MM.1S (cell line): ENCODE measurements at regions not wholly inside any gene's neighbourhood (a gene's known extent, or its start where the extent isn't known, plus 50 kb on each side); places are given as distances from the start of the nearest gene placed in this dataset.

Experiments used
- EZH2 ChIP-seq: fragments of 300-600 bp; sonication (generic); optimal IDR thresholded peaks from 2 replicates; pipeline ENCODE3; 2017; ENCODE audit warnings: low read depth, mild to moderate bottlenecking, antibody characterized with exemption, low read length, mixed read lengths
- TF ChIP-seq, protein P1 (sequence below): fragments of 300-600 bp; sonication (generic); IDR thresholded peaks from 2 replicates; pipeline ENCODE4 v1.5.1; 2016; ENCODE audit warnings: antibody characterized with exemption, low read length, mixed read lengths

DNA sequence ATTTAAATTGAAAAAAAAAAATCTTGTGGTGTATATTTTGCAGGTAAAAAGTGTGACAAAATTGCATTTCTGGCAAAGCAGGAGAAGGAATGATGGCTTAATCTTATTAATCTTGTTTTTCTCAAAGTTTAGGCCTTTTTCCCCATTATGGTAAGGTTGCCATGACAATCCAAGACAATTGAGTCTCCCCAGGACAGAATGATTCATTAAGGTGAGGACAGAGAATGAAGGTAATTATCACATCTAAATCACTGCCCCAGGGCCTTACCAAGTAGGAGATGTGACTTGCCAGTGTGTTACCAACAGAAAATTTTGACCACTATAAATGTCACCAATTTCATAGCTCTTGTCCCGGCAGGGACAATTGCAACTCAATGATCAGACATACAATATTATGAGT lies 439.2 kb downstream of the DNAH5 start:
- TF ChIP-seq, protein P1, sequence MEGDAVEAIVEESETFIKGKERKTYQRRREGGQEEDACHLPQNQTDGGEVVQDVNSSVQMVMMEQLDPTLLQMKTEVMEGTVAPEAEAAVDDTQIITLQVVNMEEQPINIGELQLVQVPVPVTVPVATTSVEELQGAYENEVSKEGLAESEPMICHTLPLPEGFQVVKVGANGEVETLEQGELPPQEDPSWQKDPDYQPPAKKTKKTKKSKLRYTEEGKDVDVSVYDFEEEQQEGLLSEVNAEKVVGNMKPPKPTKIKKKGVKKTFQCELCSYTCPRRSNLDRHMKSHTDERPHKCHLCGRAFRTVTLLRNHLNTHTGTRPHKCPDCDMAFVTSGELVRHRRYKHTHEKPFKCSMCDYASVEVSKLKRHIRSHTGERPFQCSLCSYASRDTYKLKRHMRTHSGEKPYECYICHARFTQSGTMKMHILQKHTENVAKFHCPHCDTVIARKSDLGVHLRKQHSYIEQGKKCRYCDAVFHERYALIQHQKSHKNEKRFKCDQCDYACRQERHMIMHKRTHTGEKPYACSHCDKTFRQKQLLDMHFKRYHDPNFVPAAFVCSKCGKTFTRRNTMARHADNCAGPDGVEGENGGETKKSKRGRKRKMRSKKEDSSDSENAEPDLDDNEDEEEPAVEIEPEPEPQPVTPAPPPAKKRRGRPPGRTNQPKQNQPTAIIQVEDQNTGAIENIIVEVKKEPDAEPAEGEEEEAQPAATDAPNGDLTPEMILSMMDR, result no peak
- TF ChIP-seq EZH2, result no peak
